ENCODE measurements at regions not wholly inside any gene's neighbourhood (a gene's known extent, or its start where the extent isn't known, plus 50 kb on each side); places are given as distances from the start of the nearest gene placed in this dataset.
A peak's percentile ranks its signal among the peaks of the same experiment; 100 is the strongest.

DNA sequence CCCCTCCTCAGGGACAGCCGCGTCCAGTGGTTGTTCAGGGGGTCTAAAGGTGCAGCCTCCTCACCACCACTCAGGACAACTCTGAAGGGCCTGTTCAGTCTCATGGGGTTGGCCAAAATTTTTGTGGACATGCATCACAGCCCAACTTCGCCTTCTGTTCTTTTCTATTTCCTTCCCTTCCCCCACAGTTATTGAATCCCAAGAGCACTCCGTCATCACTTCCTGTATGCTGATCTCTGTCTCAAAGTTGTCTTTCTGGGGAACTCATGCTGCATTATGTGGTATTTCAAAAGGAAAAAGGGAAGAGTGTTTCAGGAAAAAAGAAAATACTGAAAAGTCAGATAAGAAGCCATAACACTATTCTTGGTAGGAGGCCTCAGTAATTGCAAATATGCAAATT, 355.4 kb downstream of the CAAP1 start:
- H3K79me1 ChIP-seq (ENCODE audit: low read depth, low read length) = no peaks in the 10 kb centered on the region
- H4K20me1 ChIP-seq (replicated peaks in 1 of 2; ENCODE audit: control insufficient read depth in 1 of 2, insufficient read depth in 2 of 2, low read length in 2 of 2) = no peaks in the 10 kb centered on the region
- no peak overlapping the region for H2BK5ac ChIP-seq (ENCODE audit: low read depth, low read length)
- TF ChIP-seq, protein P1, sequence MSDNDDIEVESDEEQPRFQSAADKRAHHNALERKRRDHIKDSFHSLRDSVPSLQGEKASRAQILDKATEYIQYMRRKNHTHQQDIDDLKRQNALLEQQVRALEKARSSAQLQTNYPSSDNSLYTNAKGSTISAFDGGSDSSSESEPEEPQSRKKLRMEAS (IDR thresholded peaks at IDR 0.05) = no peak
- TF ChIP-seq SP2 (IDR thresholded peaks at IDR 0.05; ENCODE audit: low read length) = no peak
- no peak for TF ChIP-seq GTF2F1 (IDR thresholded peaks at IDR 0.05; ENCODE audit: borderline replicate concordance, low read depth, low read length)
- no peak overlapping the region for H4K91ac ChIP-seq (replicated peaks; ENCODE audit: insufficient read length, low read length)
- H2BK120ac ChIP-seq (replicated peaks; ENCODE audit: low read depth, low read length) = no peak overlapping the region
- no peak overlapping the region for H3K27ac ChIP-seq (ENCODE audit: low read depth, low read length)
- 88% methylated on average over 4 of the region's 4 CpGs; no CpG with 5 or more reads in 1 of the 2 experiments for WGBS, 2 experiments (ENCODE audit: extremely low coverage in 1 of 2, insufficient coverage in 1 of 2, insufficient read length in 1 of 2, insufficient replicate concordance in 2 of 2, low coverage in 1 of 2, low lambda C conversion rate in 2 of 2, missing lambda C conversion rate in 1 of 2)
- no peaks in the 10 kb centered on the region for H3K23me2 ChIP-seq (ENCODE audit: low read depth, low read length)
- no peak overlapping the region for H3K56ac ChIP-seq (replicated peaks; ENCODE audit: insufficient read length, low read depth, low read length)
- H2AFZ ChIP-seq (ENCODE audit: low read length) = 0 out of 2 replicates have a peak overlapping the region, but pooled peaks have one; percentile 8
- no peak overlapping the region for H4K5ac ChIP-seq (ENCODE audit: insufficient read length, low read depth, low read length)
- no peak overlapping the region for H3K23ac ChIP-seq (ENCODE audit: insufficient read length)
- no peak overlapping the region for H4K8ac ChIP-seq (ENCODE audit: extremely low read depth, insufficient read depth, low read length)
- ChIA-PET CTCF (ENCODE audit: partially characterized antibody) (interaction anchor here (1.0 kb wide), 1 partner anchor 12 kb away, joined by 3 read pairs; no protein-coding TSS in a partner anchor), POLR2A (ENCODE audit: partially characterized antibody) (no interaction called here)
- H3K36me3 ChIP-seq (ENCODE audit: control insufficient read depth in 2 of 4, insufficient read depth in 4 of 4, low read length in 3 of 4) = no peaks in the 10 kb centered on the region
- no peak overlapping the region for H3K14ac ChIP-seq (ENCODE audit: insufficient read length)
- no peaks in the 10 kb centered on the region for H3K79me2 ChIP-seq (ENCODE audit: control insufficient read depth in 1 of 2, insufficient read depth in 2 of 2, low read length in 2 of 2)
- no peak overlapping the region for H2BK12ac ChIP-seq (ENCODE audit: low read depth, low read length)
- H3K9ac ChIP-seq (replicated peaks in 1 of 4; ENCODE audit: extremely low read depth in 1 of 4, low read depth in 3 of 4, low read length in 3 of 4) = no peak overlapping the region
- H2BK20ac ChIP-seq (ENCODE audit: low read length) = no peak overlapping the region
- H3K18ac ChIP-seq (ENCODE audit: extremely low read depth, low read length) = no peak overlapping the region
- no peak for DNase-seq (ENCODE audit: low read depth in 1 of 2, low spot score in 2 of 2)
- H2BK15ac ChIP-seq (ENCODE audit: low read length) = no peak overlapping the region
- no peak overlapping the region for H3K4me3 ChIP-seq (ENCODE audit: extremely low read depth in 1 of 4, insufficient read depth in 2 of 4, low read depth in 3 of 4, low read length in 4 of 4)
- no peak overlapping the region for H3K4me2 ChIP-seq (ENCODE audit: insufficient read depth in 1 of 2, low read depth in 2 of 2, low read length in 2 of 2)
- H3K4ac ChIP-seq (replicated peaks; ENCODE audit: insufficient read length, low read depth, low read length) = no peak overlapping the region
- H3K27me3 ChIP-seq (replicated peaks in 1 of 4; ENCODE audit: control insufficient read depth in 3 of 4, extremely low read depth in 1 of 4, insufficient read depth in 3 of 4, low read length in 3 of 4) = no peaks in the 10 kb centered on the region
- FAIRE-seq = no peak
- no peaks in the 10 kb centered on the region for H3K4me1 ChIP-seq (replicated peaks in 1 of 4; ENCODE audit: control insufficient read depth in 3 of 4, insufficient read depth in 4 of 4, low read length in 3 of 4)
- no peak overlapping the region for H2AK5ac ChIP-seq (ENCODE audit: low read depth, low read length)
- no peaks in the 10 kb centered on the region for H3K9me3 ChIP-seq (ENCODE audit: insufficient read depth in 2 of 2, low read depth in 1 of 2, low read length in 1 of 2)
